Caco-2 (cell line): ENCODE measurements at regions not wholly inside any gene's neighbourhood (a gene's known extent, or its start where the extent isn't known, plus 50 kb on each side); places are given as distances from the start of the nearest gene placed in this dataset.

Experiments
- BruUV-seq: library from RNA; stranded (reverse); fragments of 400-500 nt; replicated peaks from 2 replicates; lab custom pipeline; 2021; lab: Mats Ljungman, UMichigan
- CTCF ChIA-PET: fragments of 300-600 bp; sonication (Branson Sonifier 250); formaldehyde crosslinking; loops from one replicate; lab custom pipeline; 2022; ENCODE audit warnings: antibody characterized with exemption; lab: Charles Lee
- POLR2A ChIA-PET: fragments of 300-600 bp; sonication (Branson Sonifier 250); formaldehyde crosslinking; loops from one replicate; lab custom pipeline; 2022; ENCODE audit warnings: antibody characterized with exemption; lab: Charles Lee
- DNase-seq, 2 experiments: peaks; one replicate each; pipeline versions ENCODE4 v3.0.0 to v3.0.0-alpha.2; 2020 to 2022
- H3K27me3 ChIP-seq: replicated peaks from 2 replicates; pipeline ENCODE4 v1.6.0; 2011; ENCODE audit warnings: low read length; ENCODE audit not compliant: control insufficient read depth, insufficient read depth
- H3K36me3 ChIP-seq: 2 replicates; pipeline ENCODE4 v1.5.1; 2011; ENCODE audit warnings: low read length; ENCODE audit not compliant: control insufficient read depth, insufficient read depth
- H3K4me1 ChIP-seq: fragments of 250-450 bp; sonication (Bioruptor Pico); 2 replicates; pipeline ENCODE4 v1.5.1; 2020; ENCODE audit warnings: mild to moderate bottlenecking
- H3K4me3 ChIP-seq: 2 replicates; pipeline ENCODE4 v1.5.1; 2011; ENCODE audit warnings: low read depth, mild to moderate bottlenecking, control low read depth, low read length
- H3K9me3 ChIP-seq: fragments of 250-450 bp; sonication (Bioruptor Pico); 2 replicates; pipeline ENCODE4 v1.5.1; 2020; ENCODE audit warnings: mild to moderate bottlenecking, moderate library complexity
- H3K27ac Mint-ChIP-seq: one replicate; pipeline ENCODE4 v1.8.0; 2022; ENCODE audit warnings: mixed read lengths; ENCODE audit not compliant: unreplicated experiment
- H3K27me3 Mint-ChIP-seq: one replicate; pipeline ENCODE4 v1.8.0; 2022; ENCODE audit warnings: mixed read lengths; ENCODE audit not compliant: insufficient read depth, unreplicated experiment
- H3K36me3 Mint-ChIP-seq: one replicate; pipeline ENCODE4 v1.8.0; 2022; ENCODE audit warnings: mild to moderate bottlenecking, mixed read lengths; ENCODE audit not compliant: insufficient read depth, unreplicated experiment
- H3K4me1 Mint-ChIP-seq: one replicate; pipeline ENCODE4 v1.8.0; 2022; ENCODE audit warnings: low read depth, mixed read lengths; ENCODE audit not compliant: unreplicated experiment
- H3K4me3 Mint-ChIP-seq: one replicate; pipeline ENCODE4 v1.8.0; 2022; ENCODE audit warnings: mild to moderate bottlenecking, moderate library complexity, mixed read lengths; ENCODE audit not compliant: unreplicated experiment
- H3K9me3 Mint-ChIP-seq: one replicate; pipeline ENCODE4 v1.8.0; 2022; ENCODE audit warnings: mixed read lengths; ENCODE audit not compliant: unreplicated experiment
- intact Hi-C: fragments of 100-400 bp; cut with micrococcal nuclease; formaldehyde crosslinking; loops from one replicate; pipeline ENCODE4 v1.10.0; 2022; ENCODE audit not compliant: unreplicated experiment
- TF ChIP-seq, protein P1 (sequence below), 2 experiments: fragments of 200-600 bp in 1 of 2; IDR thresholded peaks; 1 replicate in 1 of 2; 2 replicates in 1 of 2; pipeline versions ENCODE4 v1.5.1 to v1.8.0; 2011 to 2022; ENCODE audit warnings: antibody characterized with exemption in 1 of 2, control low read depth in 1 of 2, inconsistent platforms in 1 of 2, low read depth in 1 of 2, low read length in 1 of 2, mild to moderate bottlenecking in 1 of 2, moderate library complexity in 1 of 2; ENCODE audit not compliant: insufficient read depth in 1 of 2, severe bottlenecking in 1 of 2, unreplicated experiment in 1 of 2

DNA sequence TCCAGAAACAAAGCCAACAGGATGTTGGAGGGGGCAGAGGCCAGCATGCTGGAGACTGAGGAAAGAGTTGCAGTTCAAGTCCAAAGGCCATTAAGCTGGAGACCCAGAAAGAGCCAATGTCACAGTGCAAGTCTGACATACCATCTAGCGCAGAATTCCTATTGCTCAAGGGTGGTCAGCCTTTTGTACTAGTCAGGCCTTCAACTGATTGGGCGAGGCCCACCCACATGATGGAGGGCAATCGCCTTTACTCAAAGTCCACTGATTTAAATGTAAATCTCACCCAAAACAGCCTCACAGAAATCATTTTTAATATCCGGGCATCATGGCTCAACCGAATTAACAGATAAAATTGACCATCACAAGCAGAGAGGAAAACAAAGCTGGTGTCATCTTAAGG is 113.9 kb downstream of the RCN1 start:
- no peak overlapping the region for H3K4me3 ChIP-seq
- H3K36me3 Mint-ChIP-seq: no peaks in the 10 kb centered on the region
- H3K27me3 ChIP-seq: no peaks in the 10 kb centered on the region; the same call in 1 of the 2 replicates
- H3K4me3 Mint-ChIP-seq: no peak overlapping the region
- H3K27me3 Mint-ChIP-seq: peaks cover 12% of the 10 kb centered on the region
- H3K36me3 ChIP-seq: no peaks in the 10 kb centered on the region
- POLR2A ChIA-PET: no interaction called here
- H3K9me3 Mint-ChIP-seq: no peaks in the 10 kb centered on the region
- no peak overlapping the region for H3K27ac Mint-ChIP-seq
- DNase-seq: no peak
- CTCF ChIA-PET: no interaction called here
- H3K4me1 ChIP-seq: no peaks in the 10 kb centered on the region
- H3K4me1 Mint-ChIP-seq: no peaks in the 10 kb centered on the region
- BruUV-seq: no TSS peak
- TF ChIP-seq, protein P1, sequence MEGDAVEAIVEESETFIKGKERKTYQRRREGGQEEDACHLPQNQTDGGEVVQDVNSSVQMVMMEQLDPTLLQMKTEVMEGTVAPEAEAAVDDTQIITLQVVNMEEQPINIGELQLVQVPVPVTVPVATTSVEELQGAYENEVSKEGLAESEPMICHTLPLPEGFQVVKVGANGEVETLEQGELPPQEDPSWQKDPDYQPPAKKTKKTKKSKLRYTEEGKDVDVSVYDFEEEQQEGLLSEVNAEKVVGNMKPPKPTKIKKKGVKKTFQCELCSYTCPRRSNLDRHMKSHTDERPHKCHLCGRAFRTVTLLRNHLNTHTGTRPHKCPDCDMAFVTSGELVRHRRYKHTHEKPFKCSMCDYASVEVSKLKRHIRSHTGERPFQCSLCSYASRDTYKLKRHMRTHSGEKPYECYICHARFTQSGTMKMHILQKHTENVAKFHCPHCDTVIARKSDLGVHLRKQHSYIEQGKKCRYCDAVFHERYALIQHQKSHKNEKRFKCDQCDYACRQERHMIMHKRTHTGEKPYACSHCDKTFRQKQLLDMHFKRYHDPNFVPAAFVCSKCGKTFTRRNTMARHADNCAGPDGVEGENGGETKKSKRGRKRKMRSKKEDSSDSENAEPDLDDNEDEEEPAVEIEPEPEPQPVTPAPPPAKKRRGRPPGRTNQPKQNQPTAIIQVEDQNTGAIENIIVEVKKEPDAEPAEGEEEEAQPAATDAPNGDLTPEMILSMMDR (IDR thresholded peaks at IDR 0.05; ENCODE audit: insufficient read depth in 1 of 2, low read depth in 1 of 2, low read length in 1 of 2, severe bottlenecking in 1 of 2, unreplicated experiment in 1 of 2): no peak
- H3K9me3 ChIP-seq: no peaks in the 10 kb centered on the region
- intact Hi-C loops: no loop called here

DNA sequence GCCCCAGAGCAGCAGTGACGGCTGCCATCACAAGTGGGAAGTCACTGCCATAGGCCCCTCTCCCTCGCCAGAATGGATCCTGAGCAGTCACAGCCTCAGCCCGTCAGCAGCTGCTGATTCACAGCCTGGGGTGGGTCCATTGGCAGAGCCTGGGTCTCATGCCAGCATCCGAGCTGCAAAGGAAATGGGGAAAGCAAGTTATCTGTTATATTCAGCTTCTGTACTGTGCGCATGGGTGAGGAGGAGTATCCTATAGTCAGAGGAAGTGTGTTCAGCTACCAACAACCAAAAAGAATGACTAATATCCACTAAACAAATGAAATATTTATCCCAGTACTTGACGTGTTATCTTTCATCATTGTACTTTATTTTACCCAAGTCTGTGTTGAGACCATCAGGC is 119.7 kb downstream of the RCN1 start:
- no peaks in the 10 kb centered on the region for H3K9me3 ChIP-seq
- Mint-ChIP-seq H3K4me3 (no peak overlapping the region), H3K9me3 (no peaks in the 10 kb centered on the region), H3K36me3 (no peaks in the 10 kb centered on the region), H3K27ac (no peak overlapping the region), H3K27me3 (peaks cover 17% of the 10 kb centered on the region), H3K4me1 (no peaks in the 10 kb centered on the region)
- no peaks in the 10 kb centered on the region for H3K36me3 ChIP-seq
- intact Hi-C loops: no loop called here
- TF ChIP-seq, protein P1 (IDR thresholded peaks at IDR 0.05; ENCODE audit: insufficient read depth in 1 of 2, low read depth in 1 of 2, low read length in 1 of 2, severe bottlenecking in 1 of 2, unreplicated experiment in 1 of 2): no peak
- ChIA-PET POLR2A (no interaction called here), CTCF (interaction anchor here (0.7 kb wide), 1 partner anchor 1257 kb away, joined by 3 read pairs; no protein-coding TSS in a partner anchor)
- no peaks in the 10 kb centered on the region; the same call in none of the 2 replicates for H3K27me3 ChIP-seq
- no peak overlapping the region for H3K4me3 ChIP-seq
- H3K4me1 ChIP-seq: no peaks in the 10 kb centered on the region
- DNase-seq: no peak
- no TSS peak for BruUV-seq

DNA sequence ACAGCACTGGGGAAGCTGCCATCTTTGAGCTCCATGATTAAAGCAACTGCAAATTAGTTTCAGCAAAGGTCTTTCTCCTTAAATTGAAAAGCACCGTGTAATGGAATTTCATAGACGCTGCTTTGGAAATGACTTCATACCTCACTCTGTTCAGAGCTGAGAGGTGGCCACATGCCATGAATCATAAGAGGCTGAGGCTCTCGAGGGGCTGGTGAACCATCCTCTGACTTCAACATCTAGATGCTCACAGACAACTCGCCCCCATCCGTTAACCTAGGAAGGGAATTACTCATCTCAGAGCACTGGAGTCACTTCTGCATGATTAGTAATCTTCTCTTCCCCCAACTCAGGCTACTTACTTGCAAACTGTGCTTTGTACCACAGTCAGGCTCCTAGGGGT is 122.3 kb downstream of the RCN1 start:
- no TSS peak for BruUV-seq
- Mint-ChIP-seq H3K4me3 (no peak overlapping the region), H3K4me1 (no peaks in the 10 kb centered on the region), H3K9me3 (no peaks in the 10 kb centered on the region), H3K27ac (no peak overlapping the region), H3K36me3 (no peaks in the 10 kb centered on the region), H3K27me3 (peaks cover 11% of the 10 kb centered on the region)
- CTCF ChIA-PET: interaction anchor here (0.9 kb wide), 1 partner anchor 19 kb away, joined by 3 read pairs; no protein-coding TSS in a partner anchor
- H3K9me3 ChIP-seq: no peaks in the 10 kb centered on the region
- H3K4me1 ChIP-seq: no peaks in the 10 kb centered on the region
- H3K27me3 ChIP-seq: no peaks in the 10 kb centered on the region; the same call in none of the 2 replicates
- TF ChIP-seq, protein P1 (IDR thresholded peaks at IDR 0.05; ENCODE audit: insufficient read depth in 1 of 2, low read depth in 1 of 2, low read length in 1 of 2, severe bottlenecking in 1 of 2, unreplicated experiment in 1 of 2): no peak
- intact Hi-C loops: no loop called here
- H3K36me3 ChIP-seq: no peaks in the 10 kb centered on the region
- POLR2A ChIA-PET: no interaction called here
- H3K4me3 ChIP-seq: no peak overlapping the region
- DNase-seq: no peak
